Trophoblast cell (in vitro differentiated cells and primary cell): ENCODE measurements at regions not wholly inside any gene's neighbourhood (a gene's known extent, or its start where the extent isn't known, plus 50 kb on each side); places are given as distances from the start of the nearest gene placed in this dataset.

Source experiments
- DNase-seq, 2 donors: peaks; one replicate each; pipeline ENCODE4 v3.0.0-alpha.2; 2016
- H2AFZ ChIP-seq: 2 replicates; pipeline ENCODE4 v1.6.1; 2013; ENCODE audit warnings: low read length, moderate library complexity, mild to moderate bottlenecking; ENCODE audit not compliant: insufficient read depth, poor library complexity
- H2AK5ac ChIP-seq: 2 replicates; pipeline ENCODE4 v1.6.1; 2013; ENCODE audit warnings: mild to moderate bottlenecking, low read length
- H2BK120ac ChIP-seq: 2 replicates; pipeline ENCODE4 v1.6.1; 2013; ENCODE audit warnings: low read length, mild to moderate bottlenecking, moderate library complexity; ENCODE audit not compliant: insufficient read depth, poor library complexity
- H2BK12ac ChIP-seq: 2 replicates; pipeline ENCODE4 v1.6.1; 2013; ENCODE audit warnings: mild to moderate bottlenecking, low read length, moderate library complexity
- H2BK5ac ChIP-seq: 2 replicates; pipeline ENCODE4 v1.6.1; 2013; ENCODE audit warnings: low read length, low read depth, moderate library complexity, mild to moderate bottlenecking; ENCODE audit not compliant: poor library complexity
- H3K14ac ChIP-seq: 2 replicates; pipeline ENCODE4 v1.6.1; 2013; ENCODE audit warnings: mild to moderate bottlenecking, low read length
- H3K18ac ChIP-seq: 2 replicates; pipeline ENCODE4 v1.6.1; 2013; ENCODE audit warnings: mild to moderate bottlenecking, low read length
- H3K23ac ChIP-seq: 2 replicates; pipeline ENCODE4 v1.6.1; 2013; ENCODE audit warnings: low read length
- H3K27ac ChIP-seq: 2 replicates; pipeline ENCODE4 v1.5.1; 2013; ENCODE audit warnings: low read depth, mild to moderate bottlenecking, inconsistent platforms, low read length, moderate library complexity
- H3K27me3 ChIP-seq: 2 replicates; pipeline ENCODE4 v1.6.1; 2013; ENCODE audit warnings: inconsistent platforms, mild to moderate bottlenecking, low read length, moderate library complexity; ENCODE audit not compliant: insufficient read depth
- H3K36me3 ChIP-seq, 2 experiments: 1 replicate in 1 of 2; 2 replicates in 1 of 2; pipeline ENCODE4 v1.6.1; 2013; ENCODE audit warnings: low read length in 2 of 2, mild to moderate bottlenecking in 2 of 2, moderate library complexity in 1 of 2; ENCODE audit not compliant: insufficient read depth in 2 of 2, control insufficient read depth in 1 of 2
- H3K4ac ChIP-seq: 2 replicates; pipeline ENCODE4 v1.6.1; 2013; ENCODE audit warnings: low read depth, mild to moderate bottlenecking, low read length, moderate library complexity
- H3K4me1 ChIP-seq, 2 experiments: 1 replicate in 1 of 2; 2 replicates in 1 of 2; pipeline ENCODE4 v1.6.1; 2013; ENCODE audit warnings: low read length in 2 of 2, mild to moderate bottlenecking in 2 of 2, moderate library complexity in 1 of 2; ENCODE audit not compliant: insufficient read depth in 2 of 2, control insufficient read depth in 1 of 2
- H3K4me2 ChIP-seq: 2 replicates; pipeline ENCODE4 v1.6.1; 2013; ENCODE audit warnings: inconsistent platforms, mild to moderate bottlenecking, low read length, moderate library complexity
- H3K4me3 ChIP-seq: 2 replicates; pipeline ENCODE4 v1.5.1; 2013; ENCODE audit warnings: mild to moderate bottlenecking, low read depth, low read length, inconsistent platforms
- H3K79me1 ChIP-seq: one replicate; pipeline ENCODE4 v1.6.1; 2013; ENCODE audit warnings: low read length
- H3K79me2 ChIP-seq: 2 replicates; pipeline ENCODE4 v1.6.1; 2013; ENCODE audit warnings: low read length, mild to moderate bottlenecking; ENCODE audit not compliant: control insufficient read depth, insufficient read depth, poor library complexity
- H3K9ac ChIP-seq: 2 replicates; pipeline ENCODE4 v1.6.1; 2013; ENCODE audit warnings: mild to moderate bottlenecking, low read length
- H3K9me3 ChIP-seq: 2 replicates; pipeline ENCODE4 v1.6.1; 2013; ENCODE audit warnings: low read depth, mild to moderate bottlenecking, control low read depth, inconsistent platforms, low read length; ENCODE audit not compliant: insufficient read depth
- H4K12ac ChIP-seq: 2 replicates; pipeline ENCODE4 v1.6.1; 2013; ENCODE audit warnings: low read depth, mild to moderate bottlenecking, low read length, moderate library complexity
- H4K8ac ChIP-seq: 2 replicates; pipeline ENCODE4 v1.6.1; 2013; ENCODE audit warnings: low read depth, mild to moderate bottlenecking, low read length, moderate library complexity
- H4K91ac ChIP-seq: one replicate; pipeline ENCODE4 v1.6.1; 2013; ENCODE audit warnings: low read depth, mild to moderate bottlenecking, low read length, moderate library complexity
- WGBS: extraction: QIAGEN DNeasy Blood & Tissue Kit; methylation state at CpG from one replicate; pipeline ENCODE4 v1.1.7; 2013; ENCODE audit warnings: missing lambda C conversion rate; ENCODE audit not compliant: insufficient read length, insufficient coverage; ENCODE audit errors: extremely low coverage; 5-methylcytosine and 5-hydroxymethylcytosine counted together

DNA sequence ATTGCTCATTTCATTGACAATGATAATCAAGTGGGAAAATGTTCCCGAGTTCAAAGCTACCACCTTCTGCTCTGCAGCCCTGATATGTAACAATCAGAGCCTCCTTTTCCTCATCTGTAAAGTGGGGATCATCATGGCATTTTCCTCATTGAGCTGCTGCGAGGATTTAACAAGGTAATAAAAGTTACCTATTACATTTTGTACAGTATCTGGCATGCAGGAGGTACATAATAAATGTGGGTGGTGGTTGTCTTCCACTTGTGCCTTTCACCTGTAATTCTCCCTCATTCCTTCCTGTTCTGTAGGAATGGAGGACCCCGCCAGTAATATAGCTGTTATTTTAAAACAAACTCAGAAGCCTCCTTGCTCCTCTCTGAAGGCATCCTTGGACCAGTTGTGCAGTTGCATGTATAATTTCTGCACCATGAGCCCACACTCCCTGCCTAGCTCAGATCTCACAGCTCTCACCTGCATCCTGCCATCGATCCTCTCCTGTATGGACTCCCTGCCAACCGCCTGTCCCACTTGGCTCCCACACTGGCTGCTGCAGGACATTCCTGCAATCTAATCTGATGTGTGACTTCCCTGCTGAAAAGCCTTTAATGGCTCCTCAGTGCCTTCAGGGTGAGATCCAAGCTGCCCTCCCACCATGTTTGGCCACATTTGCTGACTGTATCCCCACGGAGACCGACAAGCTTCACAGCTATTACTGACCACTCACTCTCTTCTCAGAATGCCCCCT is 350.4 kb downstream of the EN1 start:
- no CpG with 5 or more reads among the region's 7 CpGs for WGBS

GRCh38 chr2:118496467-118496866 is 351.0 kb downstream of the EN1 start:
- no CpG with 5 or more reads among the region's 5 CpGs for WGBS

More for the DNA sequence above, 350.4 kb downstream of the EN1 start:
- H2AK5ac ChIP-seq = no peak overlapping the region
- H4K91ac ChIP-seq = no peak overlapping the region
- H2BK5ac ChIP-seq = no peak overlapping the region
- H3K27ac ChIP-seq = no peak overlapping the region
- no peak overlapping the region for H3K4me3 ChIP-seq
- H3K18ac ChIP-seq = no peak overlapping the region
- no peak overlapping the region for H2BK120ac ChIP-seq
- no peak overlapping the region for H4K8ac ChIP-seq
- H3K79me2 ChIP-seq = no peaks in the 10 kb centered on the region
- no peaks in the 10 kb centered on the region for H3K79me1 ChIP-seq
- no peaks in the 10 kb centered on the region for H3K36me3 ChIP-seq
- no peak overlapping the region for H3K23ac ChIP-seq
- H3K14ac ChIP-seq = no peak overlapping the region
- no peak overlapping the region for H2BK12ac ChIP-seq
- no peak overlapping the region for H4K12ac ChIP-seq
- H3K4me2 ChIP-seq = no peak overlapping the region
- H3K4me1 ChIP-seq = no peaks in the 10 kb centered on the region
- H3K9ac ChIP-seq = no peak overlapping the region
- H3K27me3 ChIP-seq = no peaks in the 10 kb centered on the region
- peaks cover 2% of the 10 kb centered on the region for H3K9me3 ChIP-seq
- no peak overlapping the region for H3K4ac ChIP-seq
- no peak overlapping the region for H2AFZ ChIP-seq
- DNase-seq = no peak

DNA sequence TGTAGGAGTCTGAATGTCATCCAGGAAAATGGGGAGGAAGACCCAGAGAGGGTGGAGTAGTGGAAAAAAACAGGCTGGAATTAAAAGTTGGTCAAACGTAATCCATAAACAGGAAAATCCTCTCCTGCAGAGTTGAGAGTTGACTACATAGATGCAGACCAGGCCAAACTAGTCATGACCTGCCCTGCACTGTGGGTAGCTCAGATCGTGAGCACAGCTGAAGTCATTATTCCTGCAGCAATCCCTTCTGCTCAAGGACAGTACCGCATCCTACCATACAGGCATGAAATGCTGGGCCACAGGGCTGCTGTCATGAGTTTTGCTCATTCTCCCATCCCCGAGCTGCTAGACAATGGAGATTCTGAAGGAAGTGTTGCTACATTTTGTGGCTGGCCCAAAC is 352.2 kb downstream of the EN1 start:
- no CpG with 5 or more reads among the region's 4 CpGs for WGBS
- H2BK12ac ChIP-seq = no peak overlapping the region
- H4K8ac ChIP-seq = no peak overlapping the region
- no peak overlapping the region for H3K4me3 ChIP-seq
- no peak overlapping the region for H2BK120ac ChIP-seq
- H3K9ac ChIP-seq = no peak overlapping the region
- no peaks in the 10 kb centered on the region for H3K27me3 ChIP-seq
- no peaks in the 10 kb centered on the region for H3K79me2 ChIP-seq
- no peaks in the 10 kb centered on the region for H3K79me1 ChIP-seq
- H3K14ac ChIP-seq = no peak overlapping the region
- no peak overlapping the region for H4K12ac ChIP-seq
- peaks cover 2% of the 10 kb centered on the region for H3K9me3 ChIP-seq
- H3K4me2 ChIP-seq = no peak overlapping the region
- H2BK5ac ChIP-seq = no peak overlapping the region
- H3K4ac ChIP-seq = no peak overlapping the region
- H3K27ac ChIP-seq = no peak overlapping the region
- H3K4me1 ChIP-seq = no peaks in the 10 kb centered on the region
- H2AFZ ChIP-seq = no peak overlapping the region
- no peak overlapping the region for H2AK5ac ChIP-seq
- no peak for DNase-seq
- H3K18ac ChIP-seq = no peak overlapping the region
- no peaks in the 10 kb centered on the region for H3K36me3 ChIP-seq
- no peak overlapping the region for H3K23ac ChIP-seq
- H4K91ac ChIP-seq = no peak overlapping the region

More at GRCh38 chr2:118496467-118496866, 351.0 kb downstream of the EN1 start:
- no peaks in the 10 kb centered on the region for H3K36me3 ChIP-seq
- no peak overlapping the region for H2BK5ac ChIP-seq
- H3K27me3 ChIP-seq = no peaks in the 10 kb centered on the region
- no peak overlapping the region for H3K4me2 ChIP-seq
- H2BK12ac ChIP-seq = no peak overlapping the region
- H2BK120ac ChIP-seq = no peak overlapping the region
- H3K4me1 ChIP-seq = no peaks in the 10 kb centered on the region
- no peak overlapping the region for H3K18ac ChIP-seq
- no peaks in the 10 kb centered on the region for H3K79me1 ChIP-seq
- peaks cover 2% of the 10 kb centered on the region for H3K9me3 ChIP-seq
- H2AK5ac ChIP-seq = no peak overlapping the region
- no peak overlapping the region for H3K23ac ChIP-seq
- no peak overlapping the region for H3K14ac ChIP-seq
- no peak overlapping the region for H3K27ac ChIP-seq
- no peak overlapping the region for H4K12ac ChIP-seq
- no peak overlapping the region for H2AFZ ChIP-seq
- H3K4ac ChIP-seq = no peak overlapping the region
- H3K4me3 ChIP-seq = no peak overlapping the region
- no peak overlapping the region for H3K9ac ChIP-seq
- H4K8ac ChIP-seq = no peak overlapping the region
- H3K79me2 ChIP-seq = no peaks in the 10 kb centered on the region
- DNase-seq = no peak
- H4K91ac ChIP-seq = no peak overlapping the region

DNA sequence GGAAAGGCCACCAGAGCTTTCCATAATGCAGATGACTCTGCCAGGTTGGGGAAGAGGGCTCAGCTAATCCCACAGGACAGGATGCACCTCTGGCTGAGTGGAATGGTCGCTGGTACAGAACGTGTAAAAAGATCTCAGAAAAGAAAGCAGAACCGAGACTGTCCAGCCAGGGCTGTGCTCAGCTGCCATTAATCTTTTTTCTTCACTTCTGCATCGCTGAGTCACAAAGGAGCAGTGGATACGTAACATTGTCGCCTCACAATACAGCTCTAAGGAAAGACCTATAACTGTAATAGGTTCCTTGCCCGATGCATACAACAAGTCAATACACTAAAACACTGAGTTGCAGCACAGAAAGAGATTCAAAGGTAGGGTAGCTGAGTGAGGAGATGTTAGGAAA is 354.2 kb downstream of the EN1 start:
- Histone ChIP-seq H3K79me2 (no peaks in the 10 kb centered on the region), H3K27ac (no peak overlapping the region), H2BK12ac (no peak overlapping the region), H3K4ac (no peak overlapping the region), H4K91ac (no peak overlapping the region), H4K8ac (no peak overlapping the region), H2BK5ac (no peak overlapping the region), H3K9ac (no peak overlapping the region), H2AK5ac (no peak overlapping the region), H3K36me3 (no peaks in the 10 kb centered on the region), H3K27me3 (no peaks in the 10 kb centered on the region), H3K9me3 (peaks cover 2% of the 10 kb centered on the region), H3K14ac (no peak overlapping the region), H4K12ac (no peak overlapping the region), H2AFZ (no peak overlapping the region), H3K4me1 (no peaks in the 10 kb centered on the region), H2BK120ac (no peak overlapping the region), H3K4me3 (no peak overlapping the region), H3K79me1 (no peaks in the 10 kb centered on the region), H3K23ac (no peak overlapping the region), H3K4me2 (no peak overlapping the region), H3K18ac (no peak overlapping the region)
- no peak for DNase-seq
- no CpG with 5 or more reads among the region's 7 CpGs for WGBS
